IMR-90 (cell line): ENCODE measurements at regions not wholly inside any gene's neighbourhood (a gene's known extent, or its start where the extent isn't known, plus 50 kb on each side); places are given as distances from the start of the nearest gene placed in this dataset.

ENCODE experiments used
- BHLHE40 ChIP-seq: fragments of 150-350 bp; IDR thresholded peaks from 2 replicates; pipeline ENCODE4 v1.6.1; 2016; ENCODE audit warnings: mild to moderate bottlenecking, low read depth, low read length
- CEBPB ChIP-seq: IDR thresholded peaks from 2 replicates; pipeline ENCODE4 v1.6.1; 2012; ENCODE audit warnings: low read depth, low read length, improper control_type of control experiment
- POLR2A ChIP-seq: IDR thresholded peaks from 2 replicates; pipeline ENCODE4 v1.6.1; 2012; ENCODE audit warnings: mild to moderate bottlenecking, low read depth, low read length
- TF ChIP-seq, protein P1 (sequence below): conservative IDR thresholded peaks from 2 replicates; pipeline ENCODE4 v1.5.1; 2012; ENCODE audit warnings: mild to moderate bottlenecking, low read depth, low read length, improper control_type of control experiment

DNA sequence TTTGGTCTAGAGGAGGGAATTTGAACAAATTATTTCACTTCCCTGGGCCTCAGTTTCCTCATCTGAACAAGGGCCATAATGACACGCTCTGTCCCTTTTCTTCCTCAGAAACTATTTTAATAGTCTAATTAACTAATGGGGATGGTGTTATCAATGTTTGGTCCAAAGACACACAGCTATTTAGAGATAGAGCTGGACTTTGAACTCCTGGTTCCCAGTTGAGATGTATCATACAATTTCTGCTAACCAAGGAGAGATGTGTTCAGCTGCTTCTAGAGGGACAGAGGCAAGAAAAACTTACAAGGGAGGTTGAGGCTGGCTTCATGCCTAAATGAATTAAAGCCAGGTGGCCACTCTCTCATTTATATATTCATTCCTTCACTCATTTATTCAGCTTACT, 90.6 kb upstream of the CLINT1 start:
- TF ChIP-seq POLR2A (no peak), BHLHE40 (no peak), CEBPB (no peak)
- TF ChIP-seq, protein P1, sequence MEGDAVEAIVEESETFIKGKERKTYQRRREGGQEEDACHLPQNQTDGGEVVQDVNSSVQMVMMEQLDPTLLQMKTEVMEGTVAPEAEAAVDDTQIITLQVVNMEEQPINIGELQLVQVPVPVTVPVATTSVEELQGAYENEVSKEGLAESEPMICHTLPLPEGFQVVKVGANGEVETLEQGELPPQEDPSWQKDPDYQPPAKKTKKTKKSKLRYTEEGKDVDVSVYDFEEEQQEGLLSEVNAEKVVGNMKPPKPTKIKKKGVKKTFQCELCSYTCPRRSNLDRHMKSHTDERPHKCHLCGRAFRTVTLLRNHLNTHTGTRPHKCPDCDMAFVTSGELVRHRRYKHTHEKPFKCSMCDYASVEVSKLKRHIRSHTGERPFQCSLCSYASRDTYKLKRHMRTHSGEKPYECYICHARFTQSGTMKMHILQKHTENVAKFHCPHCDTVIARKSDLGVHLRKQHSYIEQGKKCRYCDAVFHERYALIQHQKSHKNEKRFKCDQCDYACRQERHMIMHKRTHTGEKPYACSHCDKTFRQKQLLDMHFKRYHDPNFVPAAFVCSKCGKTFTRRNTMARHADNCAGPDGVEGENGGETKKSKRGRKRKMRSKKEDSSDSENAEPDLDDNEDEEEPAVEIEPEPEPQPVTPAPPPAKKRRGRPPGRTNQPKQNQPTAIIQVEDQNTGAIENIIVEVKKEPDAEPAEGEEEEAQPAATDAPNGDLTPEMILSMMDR = no peak
